B cell (primary cell): ENCODE measurements at regions not wholly inside any gene's neighbourhood (a gene's known extent, or its start where the extent isn't known, plus 50 kb on each side); places are given as distances from the start of the nearest gene placed in this dataset.

Source experiments
- ATAC-seq: fragments of 200-7000 bp; cut with Tn5 transposase; one replicate; pipeline ENCODE4 v1.10.0; 2021; ENCODE audit warnings: low read depth, mild to moderate bottlenecking, moderate number of reproducible peaks, moderate library complexity
- CTCF ChIA-PET: fragments of 350-600 bp; sonication (Branson Sonifier 250); formaldehyde crosslinking; loops from one replicate; lab custom pipeline; 2021; ENCODE audit warnings: antibody characterized with exemption, inconsistent platforms; lab: Charles Lee
- POLR2A ChIA-PET: fragments of 350-600 bp; sonication (Branson Sonifier 250); formaldehyde crosslinking; loops from one replicate; lab custom pipeline; 2021; ENCODE audit warnings: antibody characterized with exemption; lab: Charles Lee
- DNase-seq: peaks from one replicate; pipeline ENCODE4 v3.0.0; 2013
- H2AFZ ChIP-seq: 2 replicates; pipeline ENCODE4 v1.6.1; 2012; ENCODE audit warnings: mild to moderate bottlenecking, low read depth, low read length; ENCODE audit not compliant: insufficient read depth, poor library complexity, severe bottlenecking
- H3K27ac ChIP-seq, 2 donors: 1 replicate in 1 of 2; 2 replicates in 1 of 2; pipeline ENCODE4 v1.5.1; 2012 to 2013; ENCODE audit warnings: low read length in 2 of 2, mild to moderate bottlenecking in 2 of 2, moderate library complexity in 1 of 2
- H3K27me3 ChIP-seq, 4 experiments: fragments of 200-600 bp in 1 of 4; sonication (generic) in 1 of 4; replicated peaks in 1 of 4; 1 replicate in 2 of 4; 2 replicates in 2 of 4; pipeline versions ENCODE4 v1.6.1 to v1.7.0; 2013 to 2016; ENCODE audit warnings: low read length in 3 of 4, mild to moderate bottlenecking in 2 of 4, mixed read lengths in 1 of 4, moderate library complexity in 1 of 4; ENCODE audit not compliant: insufficient read depth in 4 of 4, control insufficient read depth in 3 of 4; ENCODE audit errors: control extremely low read depth in 1 of 4
- H3K36me3 ChIP-seq, 2 experiments: replicated peaks in 1 of 2; 1 replicate in 1 of 2; 2 replicates in 1 of 2; pipeline versions ENCODE4 v1.6.1 to v1.7.1; 2013; ENCODE audit warnings: low read length in 1 of 2; ENCODE audit not compliant: insufficient read depth in 2 of 2, control insufficient read depth in 1 of 2; ENCODE audit errors: control extremely low read depth in 1 of 2, extremely low read depth in 1 of 2
- H3K4me1 ChIP-seq, 2 donors: fragments of 200-600 bp in 1 of 2; sonication (generic) in 1 of 2; 1 replicate in 1 of 2; 2 replicates in 1 of 2; pipeline versions ENCODE4 v1.5.1 to v1.6.1; 2013 to 2017; ENCODE audit warnings: low read length in 2 of 2; ENCODE audit not compliant: control insufficient read depth in 2 of 2, insufficient read depth in 2 of 2
- H3K4me2 ChIP-seq: replicated peaks from 2 replicates; pipeline ENCODE3; 2012; ENCODE audit warnings: mild to moderate bottlenecking, low read depth, low read length; ENCODE audit not compliant: poor library complexity, severe bottlenecking
- H3K4me3 ChIP-seq, 5 experiments: fragments of 200-600 bp in 1 of 5; sonication (generic) in 1 of 5; 1 replicate in 3 of 5; 2 replicates in 2 of 5; pipeline versions ENCODE4 v1.5.1 to v1.7.0; 2011 to 2016; ENCODE audit warnings: low read length in 4 of 5, mild to moderate bottlenecking in 4 of 5, low read depth in 2 of 5, control low read depth in 1 of 5, moderate library complexity in 1 of 5; ENCODE audit not compliant: insufficient read depth in 1 of 5; ENCODE audit errors: control extremely low read depth in 1 of 5, extremely low read depth in 1 of 5
- H3K79me2 ChIP-seq: fragments of 200-600 bp; sonication (generic); one replicate; pipeline ENCODE4 v1.6.0; 2016; ENCODE audit warnings: low read length; ENCODE audit not compliant: control insufficient read depth, insufficient read depth
- H3K9ac ChIP-seq: fragments of 200-600 bp; sonication (generic); 2 replicates; pipeline ENCODE4 v1.6.1; 2017; ENCODE audit warnings: mild to moderate bottlenecking, low read length, moderate library complexity
- H3K9me3 ChIP-seq, 3 donors: one replicate each; pipeline versions ENCODE4 v1.6.1 to v1.7.1; 2013; ENCODE audit warnings: low read length in 2 of 3; ENCODE audit not compliant: control insufficient read depth in 2 of 3, insufficient read depth in 1 of 3; ENCODE audit errors: control extremely low read depth in 1 of 3
- H4K20me1 ChIP-seq: 2 replicates; pipeline ENCODE4 v1.6.0; 2012; ENCODE audit warnings: mild to moderate bottlenecking, low read length; ENCODE audit not compliant: insufficient read depth, control insufficient read depth, poor library complexity, severe bottlenecking
- H3K27ac Mint-ChIP-seq: one replicate; pipeline ENCODE4 v1.8.0; 2021; ENCODE audit warnings: mixed read lengths
- H3K27me3 Mint-ChIP-seq: one replicate; pipeline ENCODE4 v1.8.0; 2021; ENCODE audit warnings: mixed read lengths
- H3K4me1 Mint-ChIP-seq: one replicate; pipeline ENCODE4 v1.8.0; 2021; ENCODE audit warnings: mixed read lengths
- H3K4me3 Mint-ChIP-seq: one replicate; pipeline ENCODE4 v1.8.0; 2021; ENCODE audit warnings: mixed read lengths
- H3K9me3 Mint-ChIP-seq: one replicate; pipeline ENCODE4 v1.8.0; 2022; ENCODE audit warnings: mixed read lengths; ENCODE audit not compliant: insufficient read depth
- EZH2 ChIP-seq: IDR thresholded peaks from 2 replicates; pipeline ENCODE4 v1.6.1; 2012; ENCODE audit warnings: borderline replicate concordance, low read depth, mild to moderate bottlenecking, moderate library complexity, low read length; ENCODE audit not compliant: insufficient read depth, poor library complexity, severe bottlenecking
- WGBS: methylation state at CpG from one replicate; pipeline ENCODE4 v1.1.5; 2013; ENCODE audit warnings: missing lambda C conversion rate; ENCODE audit not compliant: insufficient coverage; 5-methylcytosine and 5-hydroxymethylcytosine counted together
- intact Hi-C: fragments of 100-400 bp; cut with micrococcal nuclease; formaldehyde crosslinking; loops from one replicate; pipeline ENCODE4 v1.10.0; 2022
- TF ChIP-seq, protein P1 (sequence below): fragments of 200-600 bp; IDR thresholded peaks from one replicate; pipeline ENCODE4 v1.8.0; 2022; ENCODE audit warnings: antibody characterized with exemption, mild to moderate bottlenecking

DNA sequence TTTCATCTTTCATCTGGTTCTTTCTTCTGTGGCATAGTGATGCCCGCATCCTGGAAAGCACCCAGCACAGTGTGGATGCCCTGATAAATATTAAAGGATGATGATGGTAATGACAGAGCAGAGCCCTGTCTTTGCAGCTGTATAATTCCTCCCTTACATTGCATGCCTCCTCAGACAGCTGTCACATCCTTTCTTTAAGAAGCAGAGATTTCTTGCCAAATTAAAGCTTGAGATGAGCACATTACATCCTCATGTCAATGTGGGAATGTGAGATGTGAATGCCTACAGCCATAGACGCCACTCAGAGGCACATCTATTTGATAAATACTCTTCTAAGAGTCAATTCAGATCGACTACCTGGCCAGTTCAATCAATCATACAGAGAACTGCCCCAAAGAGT is 642.0 kb downstream of the ZNF385D start:
- Histone ChIP-seq H3K9me3 (peaks cover 0 to 9% (median 2%) of the 10 kb centered on the region in 3 donors), H3K9ac (no peak overlapping the region), H4K20me1 (no peaks in the 10 kb centered on the region), H3K4me3 (no peak overlapping the region), H3K36me3 (no peaks in the 10 kb centered on the region), H3K4me2 (no peak overlapping the region), H3K27ac (no peak overlapping the region), H3K79me2 (no peaks in the 10 kb centered on the region), H2AFZ (no peak overlapping the region), H3K4me1 (no peaks in the 10 kb centered on the region), H3K27me3 (no peaks in the 10 kb centered on the region)
- DNase-seq (no peak), ATAC-seq (no peak)
- CTCF ChIA-PET = no interaction called here
- no CpG with 5 or more reads among the region's 3 CpGs for WGBS
- no peak for TF ChIP-seq EZH2
- TF ChIP-seq, protein P1, sequence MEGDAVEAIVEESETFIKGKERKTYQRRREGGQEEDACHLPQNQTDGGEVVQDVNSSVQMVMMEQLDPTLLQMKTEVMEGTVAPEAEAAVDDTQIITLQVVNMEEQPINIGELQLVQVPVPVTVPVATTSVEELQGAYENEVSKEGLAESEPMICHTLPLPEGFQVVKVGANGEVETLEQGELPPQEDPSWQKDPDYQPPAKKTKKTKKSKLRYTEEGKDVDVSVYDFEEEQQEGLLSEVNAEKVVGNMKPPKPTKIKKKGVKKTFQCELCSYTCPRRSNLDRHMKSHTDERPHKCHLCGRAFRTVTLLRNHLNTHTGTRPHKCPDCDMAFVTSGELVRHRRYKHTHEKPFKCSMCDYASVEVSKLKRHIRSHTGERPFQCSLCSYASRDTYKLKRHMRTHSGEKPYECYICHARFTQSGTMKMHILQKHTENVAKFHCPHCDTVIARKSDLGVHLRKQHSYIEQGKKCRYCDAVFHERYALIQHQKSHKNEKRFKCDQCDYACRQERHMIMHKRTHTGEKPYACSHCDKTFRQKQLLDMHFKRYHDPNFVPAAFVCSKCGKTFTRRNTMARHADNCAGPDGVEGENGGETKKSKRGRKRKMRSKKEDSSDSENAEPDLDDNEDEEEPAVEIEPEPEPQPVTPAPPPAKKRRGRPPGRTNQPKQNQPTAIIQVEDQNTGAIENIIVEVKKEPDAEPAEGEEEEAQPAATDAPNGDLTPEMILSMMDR = no peak
- Mint-ChIP-seq H3K27ac (no peak overlapping the region), H3K9me3 (no peaks in the 10 kb centered on the region), H3K27me3 (no peaks in the 10 kb centered on the region), H3K4me1 (no peaks in the 10 kb centered on the region), H3K4me3 (no peak overlapping the region)
- intact Hi-C loops = no loop called here
- POLR2A ChIA-PET = no interaction called here

DNA sequence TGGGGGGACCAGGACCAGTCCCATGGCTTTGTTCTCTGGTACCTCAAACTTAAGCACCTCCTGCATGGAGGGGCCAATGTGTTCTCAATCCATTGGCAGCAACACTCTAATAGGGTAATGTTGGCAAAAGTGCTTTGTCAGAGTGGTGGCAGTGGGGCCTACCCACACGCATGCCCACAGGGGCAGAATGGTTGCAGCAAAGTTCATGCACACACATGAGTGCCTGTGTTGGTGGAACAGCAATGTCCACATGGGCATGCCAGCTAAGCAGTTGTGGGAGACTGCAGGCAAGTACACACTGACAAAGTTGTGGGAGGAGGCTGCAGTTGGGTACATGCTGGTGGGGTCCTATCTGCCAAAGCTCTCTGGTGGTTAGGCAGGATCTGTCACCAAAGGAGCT is 645.2 kb downstream of the ZNF385D start:
- no peaks in the 10 kb centered on the region for H3K4me1 Mint-ChIP-seq
- Histone ChIP-seq H3K9ac (no peak overlapping the region), H3K27me3 (no peaks in the 10 kb centered on the region), H3K27ac (no peak overlapping the region), H3K36me3 (no peaks in the 10 kb centered on the region), H2AFZ (no peak overlapping the region), H3K4me1 (no peaks in the 10 kb centered on the region), H3K4me3 (no peak overlapping the region), H3K79me2 (no peaks in the 10 kb centered on the region), H4K20me1 (no peaks in the 10 kb centered on the region), H3K9me3 (peaks cover 2 to 9% (median 2%) of the 10 kb centered on the region in 3 donors), H3K4me2 (no peak overlapping the region)
- no peak for DNase-seq
- H3K9me3 Mint-ChIP-seq = peaks cover 5% of the 10 kb centered on the region
- intact Hi-C loops = no loop called here
- CTCF ChIA-PET = no interaction called here
- 92% methylated on average over 1 of the region's 1 CpG for WGBS
- TF ChIP-seq, protein P1 = no peak
- TF ChIP-seq EZH2 = no peak
- H3K27me3 Mint-ChIP-seq = no peaks in the 10 kb centered on the region
- no peak overlapping the region for H3K27ac Mint-ChIP-seq
- POLR2A ChIA-PET = no interaction called here
- no peak for ATAC-seq
- no peak overlapping the region for H3K4me3 Mint-ChIP-seq
